Peyer's patch (tissue), 4 donors: ENCODE measurements at regions not wholly inside any gene's neighbourhood (a gene's known extent, or its start where the extent isn't known, plus 50 kb on each side); places are given as distances from the start of the nearest gene placed in this dataset.

Experiments
- CTCF ChIP-seq, 6 experiments: fragments of 450-650 bp in 4 of 6; fragments of 200-600 bp in 2 of 6; sonication (generic) in 1 of 6; IDR thresholded peaks; one replicate each; pipeline ENCODE4 v1.5.1; 2017 to 2019; ENCODE audit warnings: antibody characterized with exemption in 6 of 6, mild to moderate bottlenecking in 3 of 6, moderate library complexity in 1 of 6
- POLR2A ChIP-seq, 2 donors: fragments of 450-650 bp; IDR thresholded peaks; one replicate each; pipeline ENCODE4 v1.5.1; 2017; ENCODE audit warnings: antibody characterized with exemption in 2 of 2, mild to moderate bottlenecking in 2 of 2, moderate library complexity in 2 of 2

GRCh38 chr1:213596729-213597128 is 391.0 kb upstream of the PROX1 start:
- TF ChIP-seq CTCF (IDR thresholded peaks at IDR 0.05) (no peak), POLR2A (IDR thresholded peaks at IDR 0.05) (no peak)
